NCI-H526 (cell line): ENCODE measurements at regions not wholly inside any gene's neighbourhood (a gene's known extent, or its start where the extent isn't known, plus 50 kb on each side); places are given as distances from the start of the nearest gene placed in this dataset.
"Not testable (repeated sequence)": the region's sequence is repeated elsewhere in the genome, so short reads cannot be mapped to it uniquely, and the experiment has no call there.

ENCODE experiments used
- DNase-seq, 2 experiments: peaks; one replicate each; lab custom pipeline; 2025; lab: John Stamatoyannopoulos, UW

- DNase-seq = no peak
Observed at GRCh38 chr11:67776852-67777520, 102.6 kb upstream of the ALDH3B2 start.

- DNase-seq = not testable (repeated sequence)
Observed at GRCh38 chr11:67774175-67774574, 99.8 kb upstream of the ALDH3B2 start.

- DNase-seq = not testable (repeated sequence)
Observed at GRCh38 chr11:67768001-67768730, 93.7 kb upstream of the ALDH3B2 start.

- DNase-seq = not testable (repeated sequence)
Observed at GRCh38 chr11:67761211-67761610, 86.8 kb upstream of the ALDH3B2 start.

GRCh38 chr11:67759321-67759720 lies 84.9 kb upstream of the ALDH3B2 start:
- not testable (repeated sequence) for DNase-seq

GRCh38 chr11:67758467-67758866 lies 84.0 kb upstream of the ALDH3B2 start:
- DNase-seq = peak in 1 of 2 experiments; percentile 24

GRCh38 chr11:67758009-67758408 lies 83.6 kb upstream of the ALDH3B2 start:
- peak; percentile 60 to 78 for DNase-seq

GRCh38 chr11:67753820-67754219 lies 79.4 kb upstream of the ALDH3B2 start:
- not testable (repeated sequence) for DNase-seq

- DNase-seq = no peak
Observed at GRCh38 chr11:67745181-67745726, 70.8 kb upstream of the ALDH3B2 start.

- DNase-seq = not testable (repeated sequence)
Observed at GRCh38 chr11:67744231-67744630, 69.8 kb upstream of the ALDH3B2 start.

- DNase-seq = not testable (repeated sequence)
Observed at GRCh38 chr11:67738231-67738630, 63.8 kb upstream of the ALDH3B2 start.

GRCh38 chr11:67737562-67738080 lies 63.2 kb upstream of the ALDH3B2 start:
- not testable (repeated sequence) for DNase-seq

- DNase-seq = peak; percentile 89 to 93
Observed at GRCh38 chr11:67732045-67732787, 57.8 kb upstream of the ALDH3B2 start.

GRCh38 chr11:67731583-67731982 lies 57.2 kb upstream of the ALDH3B2 start:
- peak; percentile 57 to 67 for DNase-seq

GRCh38 chr11:67728163-67728571 lies 53.7 kb upstream of the ALDH3B2 start:
- not testable (repeated sequence) for DNase-seq

- DNase-seq = not testable (repeated sequence)
Observed at GRCh38 chr11:67727066-67728040, 52.9 kb upstream of the ALDH3B2 start.
